ENCODE measurements at regions not wholly inside any gene's neighbourhood (a gene's known extent, or its start where the extent isn't known, plus 50 kb on each side); places are given as distances from the start of the nearest gene placed in this dataset.

- TF ChIP-seq EZH2 (IDR thresholded peaks at IDR 0.05; ENCODE audit: low read length) (no peak), CTCF (optimal IDR thresholded peaks at IDR 0.05 in 1 of 3, IDR thresholded peaks at IDR 0.05 in 1 of 3, conservative IDR thresholded peaks at IDR 0.05 in 1 of 3; ENCODE audit: extremely low read depth in 1 of 3, insufficient read depth in 2 of 3, low read length in 3 of 3) (no peak)
Observed at GRCh38 chr13:99808786-99809185, 162.8 kb downstream of the ZIC5 start.
